NCI-H2171 treated with DMSO at 0.1 percent for 48 hours (cell line): ENCODE measurements at regions not wholly inside any gene's neighbourhood (a gene's known extent, or its start where the extent isn't known, plus 50 kb on each side); places are given as distances from the start of the nearest gene placed in this dataset.
A peak's percentile ranks its signal among the peaks of the same experiment; 100 is the strongest.
"Not testable (repeated sequence)": the region's sequence is repeated elsewhere in the genome, so short reads cannot be mapped to it uniquely, and the experiment has no call there.

Experiments
- DNase-seq: peaks from one replicate; lab custom pipeline; 2025; lab: John Stamatoyannopoulos, UW

DNA sequence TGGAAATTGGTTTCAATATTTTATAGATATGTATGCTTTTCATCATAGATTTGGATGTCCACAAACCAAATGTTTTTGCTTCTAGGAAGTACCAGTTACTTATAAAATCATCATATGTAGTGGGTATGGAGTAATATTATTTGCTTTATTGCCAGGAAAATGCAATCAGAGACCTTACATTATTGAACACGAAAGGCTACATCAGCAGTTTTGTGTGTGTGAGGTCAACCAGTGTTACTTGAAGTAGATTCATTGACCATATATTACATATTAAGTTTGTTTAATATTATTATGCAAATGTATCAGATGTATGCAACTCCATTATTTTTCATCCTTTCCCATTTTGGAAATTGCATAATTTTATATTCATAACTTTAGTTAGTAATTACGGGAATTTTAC lies 219.1 kb upstream of the MMADHC start:
- DNase-seq, result no peak

DNA sequence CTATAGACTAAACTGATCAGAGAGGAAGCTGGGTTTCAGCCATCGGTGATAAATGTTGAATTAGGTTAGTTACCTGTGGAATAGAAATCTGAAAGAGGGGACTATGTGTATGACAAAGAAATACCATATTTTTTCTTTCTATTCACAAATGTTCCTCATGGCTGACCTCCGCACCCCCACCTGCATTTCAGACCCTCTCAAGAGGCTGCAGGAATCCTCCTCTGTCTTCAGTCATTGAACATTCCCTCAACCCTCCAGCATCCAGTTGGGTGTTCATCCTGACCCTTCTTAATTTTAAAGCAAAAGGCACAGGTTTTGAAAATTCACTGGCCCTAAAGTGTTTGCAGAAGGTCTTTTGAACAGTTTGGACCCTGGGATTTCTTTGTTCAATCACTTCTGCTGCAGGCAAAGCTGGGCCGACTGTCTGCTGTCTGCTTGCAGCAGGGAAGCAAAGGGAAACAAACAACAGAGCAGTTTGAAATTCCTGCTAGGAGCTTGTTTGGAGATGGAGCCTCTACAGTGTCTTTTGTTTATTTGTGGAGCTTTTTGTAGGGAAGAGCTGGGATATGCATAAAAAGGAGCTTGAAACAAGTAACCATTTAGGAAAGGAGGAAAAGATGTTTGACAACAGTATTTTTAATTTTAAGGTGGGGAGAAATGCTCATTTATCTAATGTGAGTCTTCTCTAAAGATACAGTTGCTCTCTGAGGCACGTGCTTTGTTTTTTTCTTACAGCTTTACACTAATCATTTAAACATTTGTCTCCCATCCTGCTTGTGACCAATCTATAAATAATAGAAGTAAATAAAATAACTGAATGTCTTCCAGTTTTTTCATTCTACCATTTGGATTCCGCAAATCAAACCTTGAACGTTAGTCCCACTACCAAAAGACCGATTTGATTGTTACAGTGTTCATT lies 213.3 kb upstream of the MMADHC start:
- DNase-seq, result no peak

DNA sequence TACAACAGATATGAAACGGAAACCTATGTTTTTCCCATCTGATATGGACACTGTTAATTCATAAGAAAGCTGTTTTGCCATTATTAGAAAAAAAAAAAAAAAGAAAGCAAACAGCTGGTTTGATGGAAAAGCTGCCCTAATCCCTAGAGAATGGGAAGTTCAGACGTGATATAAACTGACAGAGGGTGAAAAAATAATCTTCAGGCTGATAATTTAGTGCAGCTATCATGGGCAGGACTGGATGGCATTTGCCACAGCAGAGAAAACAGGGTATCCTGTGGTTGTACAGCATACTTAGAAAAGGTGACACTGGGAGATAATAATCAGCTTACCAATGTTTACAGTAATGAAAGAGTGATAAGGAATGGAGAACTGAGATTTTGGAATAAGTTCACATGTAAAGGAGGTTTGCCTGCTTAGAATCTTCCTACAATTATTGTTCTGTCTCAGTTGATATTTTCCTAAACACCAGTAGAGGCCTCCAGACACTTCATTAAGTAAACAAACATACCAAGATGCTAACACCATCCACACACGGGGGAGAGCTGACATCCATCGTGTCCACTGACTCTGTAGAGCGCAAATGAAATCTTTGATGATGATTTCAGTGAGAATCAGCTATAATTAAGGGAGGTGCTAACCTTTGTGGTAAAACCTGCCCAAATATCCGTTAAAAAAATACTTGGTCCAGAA lies 211.6 kb upstream of the MMADHC start:
- peak; percentile 70 for DNase-seq

DNA sequence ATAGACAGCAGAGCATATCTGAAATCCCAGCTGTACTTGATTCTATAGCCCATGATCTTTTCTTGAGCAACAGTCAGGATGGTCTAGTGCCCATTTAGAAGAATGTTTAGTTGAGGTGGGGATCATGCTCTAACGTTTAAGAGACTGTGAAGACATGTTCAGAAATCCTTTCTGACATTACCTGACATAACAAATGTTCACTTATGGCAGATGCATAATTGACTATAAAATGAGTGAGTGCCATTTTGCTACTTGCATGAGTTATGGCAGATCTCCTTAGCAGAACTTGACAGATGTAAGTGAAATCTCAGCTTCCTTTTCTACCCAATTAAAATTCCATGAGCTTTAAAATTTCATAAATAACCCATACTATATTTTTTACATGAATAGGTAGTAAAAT lies 209.5 kb upstream of the MMADHC start:
- DNase-seq, result no peak

DNA sequence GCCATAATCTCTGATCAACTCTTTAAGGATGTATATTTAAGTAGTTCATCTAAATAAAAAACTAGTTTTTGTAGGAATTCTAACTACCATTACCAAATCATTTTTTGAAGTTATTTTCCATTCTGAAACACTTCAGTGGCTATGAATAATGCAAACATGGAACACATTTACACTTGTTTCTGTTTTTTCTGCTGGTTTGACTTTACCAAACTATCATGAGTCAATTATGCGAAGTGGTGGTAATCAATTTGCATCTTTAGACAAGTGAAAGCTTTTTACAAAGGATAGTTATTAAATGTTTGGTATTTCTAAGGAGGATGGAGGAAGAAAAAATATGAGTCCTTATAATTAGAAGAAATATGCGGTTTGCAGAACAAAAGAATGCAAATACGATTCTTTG lies 202.0 kb upstream of the MMADHC start:
- DNase-seq, result no peak

DNA sequence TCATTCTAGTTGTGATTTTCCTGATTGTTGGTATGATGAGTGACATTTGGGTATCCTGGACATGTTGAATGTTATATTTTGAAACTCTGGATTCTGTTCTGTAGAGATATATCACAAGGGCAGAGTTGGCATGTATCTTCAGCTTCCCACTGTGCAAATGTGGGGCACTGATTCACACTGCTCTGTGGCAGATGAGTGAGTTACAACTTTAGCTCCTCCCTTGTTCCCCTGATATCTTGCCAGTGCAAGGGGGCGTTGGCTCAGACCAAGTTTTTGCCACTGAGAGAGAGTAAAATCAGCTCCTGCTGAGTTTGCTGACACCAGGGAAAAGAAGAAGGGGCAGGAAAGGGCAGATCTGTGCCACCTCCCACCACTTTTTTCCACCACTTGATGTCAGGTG lies 199.6 kb upstream of the MMADHC start:
- no peak for DNase-seq

DNA sequence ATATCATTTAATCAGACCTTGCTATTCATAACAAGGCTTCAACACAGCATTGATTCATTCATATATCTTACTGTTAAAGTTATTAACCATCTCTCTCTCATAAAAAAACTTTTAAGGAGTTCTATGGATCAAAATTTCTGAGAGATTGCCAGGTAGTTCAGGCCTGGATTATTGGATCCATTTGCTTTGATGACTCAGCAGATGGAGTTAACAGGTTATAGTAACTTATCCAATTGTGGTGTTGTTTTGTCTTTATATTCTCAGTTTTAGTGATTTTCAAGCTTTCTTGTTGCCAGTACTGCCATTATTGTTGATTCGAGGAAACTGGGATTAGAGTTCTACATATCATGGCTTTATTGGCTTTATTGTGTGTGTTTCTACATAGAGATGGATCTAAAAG lies 195.7 kb upstream of the MMADHC start:
- DNase-seq, result no peak

DNA sequence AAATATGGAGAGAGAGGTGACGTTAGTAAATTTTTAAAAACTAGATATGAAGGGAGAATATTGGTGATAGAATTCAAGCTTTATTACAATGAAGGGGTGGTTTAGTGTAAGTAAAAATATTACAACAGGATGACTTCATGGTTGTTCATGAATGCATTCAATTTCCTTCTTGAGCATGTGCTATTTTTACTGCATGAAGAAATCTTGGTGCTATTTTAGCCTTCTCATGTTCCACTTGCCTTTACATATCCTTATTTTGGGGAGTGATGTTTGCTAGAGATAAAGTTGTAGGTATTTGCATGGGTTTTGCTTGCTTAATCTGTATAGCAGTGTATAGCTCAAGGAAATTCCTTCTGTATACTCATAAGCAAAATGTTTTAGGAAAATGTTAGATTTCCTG lies 195.0 kb upstream of the MMADHC start:
- no peak for DNase-seq

DNA sequence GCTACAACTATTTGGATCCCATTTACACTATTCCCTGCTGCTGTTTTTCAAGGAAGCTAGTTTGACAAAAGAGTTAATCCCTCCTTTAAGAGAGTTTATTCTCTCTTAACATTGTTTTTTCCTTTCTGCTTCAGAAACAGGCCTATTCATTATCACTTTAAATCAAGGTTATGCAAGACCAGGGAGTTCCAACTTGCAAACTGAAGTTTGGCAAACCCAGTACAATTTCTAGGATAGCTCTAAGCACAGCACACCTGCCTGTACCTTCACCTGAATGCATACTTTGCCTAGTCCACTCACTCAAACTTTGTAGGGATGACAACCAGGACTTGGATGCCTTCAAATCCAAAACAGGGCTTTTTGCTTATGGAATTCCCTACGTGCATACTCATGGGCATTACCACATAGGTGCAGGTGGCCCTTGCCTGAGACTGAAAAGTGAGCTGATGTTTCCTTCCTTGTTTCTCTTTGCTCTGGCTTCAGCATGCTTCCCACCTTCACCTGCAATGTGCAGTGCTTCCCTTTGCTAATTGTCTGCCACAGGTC lies 193.8 kb upstream of the MMADHC start:
- DNase-seq, result no peak

DNA sequence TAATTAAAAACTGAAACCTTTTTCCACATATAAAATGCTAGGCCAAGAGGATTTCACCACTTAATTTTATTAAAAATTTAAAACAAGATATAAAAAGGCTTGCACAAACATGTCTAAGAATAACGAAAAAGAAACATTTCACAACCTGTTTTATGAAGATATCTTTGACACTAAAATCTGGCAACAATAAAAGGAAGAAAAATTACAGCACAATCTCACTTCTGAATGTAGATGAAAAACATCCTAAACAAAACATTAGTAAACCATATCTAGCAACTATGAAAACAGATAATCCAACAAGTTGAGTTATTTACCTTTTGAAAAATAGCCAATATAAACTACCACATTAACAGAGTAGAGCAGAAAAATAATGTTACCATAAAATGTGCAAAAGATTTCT lies 185.4 kb upstream of the MMADHC start:
- DNase-seq, result no peak

DNA sequence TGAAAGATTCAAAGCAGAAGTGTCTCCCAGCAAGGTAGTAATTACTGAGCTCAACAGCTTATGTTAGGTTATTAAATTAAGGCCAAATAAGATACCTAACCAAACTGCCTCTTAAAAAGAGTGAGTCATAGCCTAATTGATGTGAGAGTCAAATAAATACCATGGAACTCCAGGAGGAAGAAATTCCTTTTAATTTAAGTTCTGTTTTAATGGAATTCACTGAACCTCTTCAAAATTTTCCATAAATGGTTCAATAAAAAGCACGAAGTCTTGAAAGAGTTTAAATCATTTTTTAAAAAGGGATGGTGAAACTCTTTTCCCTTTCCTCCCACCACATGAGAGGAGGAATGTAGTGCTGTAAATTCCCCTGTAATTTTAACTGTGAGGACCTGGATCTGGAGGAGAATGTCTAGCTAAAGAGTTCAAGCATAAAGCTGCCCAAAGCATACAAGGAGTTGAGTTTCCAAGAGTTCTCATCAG lies 180.8 kb upstream of the MMADHC start:
- DNase-seq, result peak; percentile 29

DNA sequence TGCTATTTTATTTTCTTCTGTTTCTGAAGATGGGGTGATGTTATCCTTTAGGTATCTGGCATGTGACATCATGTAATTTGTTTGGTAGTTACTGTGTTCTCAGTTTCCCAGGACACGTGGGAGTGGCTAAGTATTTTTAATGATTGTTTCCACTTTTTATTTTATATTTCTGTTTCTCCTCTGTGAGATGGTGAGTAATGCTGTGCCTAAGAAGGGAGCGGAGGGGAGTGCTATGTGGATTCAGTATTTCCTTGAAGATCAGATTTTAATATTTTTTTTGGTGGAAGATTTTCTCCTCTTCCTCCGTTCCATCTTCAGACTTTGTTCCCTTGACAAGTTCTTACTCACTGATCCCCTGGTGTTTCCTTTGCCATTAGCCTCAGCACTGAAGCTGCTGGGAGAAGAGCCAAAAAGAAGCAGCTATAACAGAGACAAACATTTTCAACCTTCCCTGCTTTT lies 180.0 kb upstream of the MMADHC start:
- DNase-seq, result peak; percentile 15

DNA sequence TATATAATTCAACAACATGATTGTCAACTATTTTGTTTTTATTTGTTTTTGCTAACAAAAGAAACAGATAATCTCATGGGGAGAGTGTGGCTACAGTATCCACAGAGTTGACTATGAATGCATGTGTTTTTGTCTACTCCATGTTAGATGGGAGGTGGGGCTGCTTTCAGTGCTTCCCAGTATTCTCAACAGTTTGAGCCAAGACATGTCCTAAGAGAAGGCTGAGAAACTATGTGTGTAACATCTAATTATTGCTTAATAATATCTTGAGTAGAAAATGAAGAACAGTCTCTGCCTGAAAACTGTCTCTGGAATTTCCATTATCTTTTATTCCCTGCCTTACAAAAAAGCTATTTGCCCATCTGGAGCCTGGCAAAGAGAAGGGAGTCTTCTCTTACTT lies 178.8 kb upstream of the MMADHC start:
- DNase-seq, result no peak

DNA sequence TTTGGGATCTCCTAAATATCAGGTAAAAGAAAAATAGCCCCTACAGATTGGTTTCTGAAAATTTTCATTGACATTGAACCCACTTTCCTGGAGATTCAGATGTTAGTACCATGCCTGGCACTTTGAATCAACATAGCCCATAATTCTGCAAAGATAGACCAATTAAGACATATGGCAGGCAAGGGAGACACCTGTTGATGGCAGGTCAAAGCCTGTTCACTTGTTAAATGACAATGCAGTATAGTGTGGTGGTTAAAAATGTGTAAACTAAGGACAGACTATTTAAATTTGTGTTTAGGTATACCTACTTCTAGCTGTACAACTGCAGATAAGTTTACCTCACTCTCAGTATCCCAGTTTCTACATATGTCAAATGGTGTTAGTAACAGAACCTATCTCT lies 178.1 kb upstream of the MMADHC start:
- peak; percentile 64 for DNase-seq

DNA sequence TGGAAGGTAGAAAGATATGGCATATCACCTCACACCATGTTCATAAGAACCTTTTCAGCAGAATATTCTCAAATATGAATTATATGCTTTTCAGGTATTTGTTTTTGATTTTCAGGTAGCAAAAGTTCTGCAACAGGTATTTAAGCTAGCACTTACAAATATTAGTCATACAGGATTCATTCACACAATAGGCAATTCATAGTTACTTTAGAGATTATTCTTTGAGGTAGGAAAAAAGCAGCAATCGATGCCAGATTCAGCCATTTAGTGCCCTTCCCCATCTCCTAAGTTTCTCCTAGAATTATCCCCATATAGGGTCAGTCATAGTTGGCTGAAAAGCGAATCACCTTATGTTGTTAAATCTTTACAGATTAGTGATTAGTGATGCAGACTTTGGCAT lies 177.4 kb upstream of the MMADHC start:
- DNase-seq, result no peak

DNA sequence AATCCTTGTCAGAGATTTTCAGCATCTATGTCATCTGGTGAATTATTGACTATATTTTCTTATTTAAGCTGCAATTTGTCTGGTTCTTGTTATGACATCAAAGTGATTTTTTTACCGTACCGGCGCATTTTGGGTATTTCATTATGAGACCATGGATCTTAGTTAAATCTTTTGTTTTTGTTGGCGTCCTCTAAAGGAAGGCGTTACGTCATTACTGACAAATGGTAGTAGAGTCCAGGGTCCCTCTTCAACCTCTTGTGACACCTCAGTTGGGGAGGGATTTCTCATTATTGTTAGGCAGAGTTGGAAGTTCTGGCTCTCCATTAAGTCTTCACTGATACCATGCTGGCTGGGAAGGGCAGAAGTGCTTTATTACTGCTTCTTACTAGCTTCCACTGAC lies 175.8 kb upstream of the MMADHC start:
- DNase-seq, result no peak

DNA sequence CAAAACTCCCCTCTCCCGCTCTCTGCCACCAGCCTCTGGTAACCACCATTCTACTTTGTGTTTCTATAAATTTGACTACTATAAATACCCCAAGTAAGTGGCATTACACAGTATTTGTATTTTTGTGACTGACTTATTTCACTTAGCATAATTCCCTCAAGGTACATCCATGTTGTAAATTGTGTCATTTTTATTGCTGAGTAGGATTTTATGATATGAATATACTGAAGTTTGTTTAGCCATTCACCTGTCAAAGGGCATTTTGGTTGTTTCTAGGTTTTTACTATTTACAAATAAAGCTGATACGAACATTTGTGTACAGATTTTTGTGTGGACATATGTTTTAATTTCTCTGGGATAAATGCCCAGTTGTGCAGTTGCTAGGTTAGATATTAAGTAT lies 174.0 kb upstream of the MMADHC start:
- no peak for DNase-seq

DNA sequence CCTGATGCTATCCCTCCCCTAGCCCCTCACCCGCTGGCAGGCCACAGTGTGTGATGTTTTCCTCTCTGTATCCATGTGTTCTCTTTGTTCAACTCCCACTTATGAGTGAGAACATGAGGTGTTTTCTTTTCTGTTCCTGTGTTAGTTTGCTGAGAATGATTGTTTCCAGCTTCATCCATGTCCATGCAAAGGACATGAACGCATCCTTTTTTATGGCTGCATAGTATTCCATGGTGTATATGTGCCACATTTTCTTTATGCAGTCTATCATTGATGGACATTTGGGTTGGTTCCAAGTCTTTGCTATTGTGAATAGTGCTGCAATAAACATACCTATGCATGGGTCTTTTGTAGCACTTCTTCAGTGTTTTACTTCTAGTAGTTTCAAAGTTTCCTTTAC lies 171.8 kb upstream of the MMADHC start:
- not testable (repeated sequence) for DNase-seq

DNA sequence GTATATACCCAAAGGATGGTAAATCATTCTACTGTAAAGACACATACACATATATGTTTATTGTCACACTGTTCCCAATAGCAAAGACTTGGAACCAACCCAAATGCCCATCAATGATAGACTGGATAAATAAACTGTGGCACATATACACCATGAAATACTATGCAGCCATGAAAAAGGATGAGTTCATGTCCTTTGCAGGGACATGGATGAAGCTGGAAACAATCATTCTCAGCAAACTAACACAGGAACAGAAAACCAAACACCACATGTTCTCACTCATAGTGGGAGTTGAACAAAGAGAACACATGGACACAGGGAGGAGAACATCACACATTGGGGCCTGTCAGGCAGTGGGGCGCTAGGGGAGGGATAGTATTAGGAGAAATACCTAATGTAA lies 167.1 kb upstream of the MMADHC start:
- DNase-seq, result not testable (repeated sequence)

DNA sequence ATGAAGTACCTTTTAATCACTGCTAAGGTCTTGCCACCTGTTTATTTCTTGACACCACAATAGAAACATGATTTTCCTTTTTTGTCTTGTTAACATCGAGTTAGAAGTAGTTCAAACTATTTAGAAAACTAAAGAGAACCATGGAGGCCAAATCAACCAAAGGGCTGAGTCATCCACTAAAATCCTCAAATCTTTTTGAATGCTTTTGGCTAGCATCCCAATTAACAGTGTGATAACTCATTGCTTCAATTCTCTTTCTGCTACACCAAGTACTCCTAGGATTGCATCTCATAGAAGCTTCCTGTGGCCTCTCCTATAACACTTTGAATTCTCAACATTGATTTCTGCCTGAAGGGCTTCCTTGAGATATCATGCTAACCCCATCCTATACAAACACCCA lies 159.9 kb upstream of the MMADHC start:
- no peak for DNase-seq

DNA sequence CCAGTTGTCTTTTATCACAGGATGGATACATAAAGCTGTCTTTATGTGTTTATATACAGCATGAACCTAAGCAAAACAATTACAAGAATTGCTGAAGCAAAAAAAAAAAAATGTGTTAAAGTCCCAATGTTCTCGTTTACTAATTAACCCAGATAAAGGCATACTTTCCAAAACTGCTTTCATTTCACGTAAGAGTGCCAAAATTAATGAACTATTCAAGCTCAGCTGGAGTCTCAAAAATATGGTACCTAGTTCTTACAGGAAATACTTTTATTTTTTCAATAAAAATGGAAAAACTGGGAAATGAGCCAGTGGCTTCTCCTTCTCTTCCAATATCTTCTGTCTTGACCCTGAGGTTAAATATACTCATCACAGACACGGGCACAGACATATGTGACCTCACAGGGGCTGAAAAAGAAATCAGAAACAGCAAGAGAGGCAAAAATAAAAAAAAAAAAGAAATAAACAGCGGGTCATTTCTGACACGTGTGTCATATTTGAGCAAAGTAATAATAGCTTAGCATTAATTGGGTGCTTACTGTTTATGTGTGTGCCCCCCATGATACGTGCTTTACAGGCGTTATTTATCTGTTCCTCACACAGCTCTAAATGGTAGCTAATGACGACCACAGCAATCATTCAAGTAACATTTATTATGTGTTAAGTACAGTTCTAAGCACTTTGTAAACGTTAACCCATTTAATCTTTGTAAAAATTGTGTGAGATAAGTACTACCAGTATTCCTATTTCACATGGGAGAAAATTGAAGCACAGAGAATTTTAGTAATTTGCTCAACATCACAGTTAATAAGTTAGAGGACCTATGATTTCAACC lies 158.0 kb upstream of the MMADHC start:
- DNase-seq, result no peak

DNA sequence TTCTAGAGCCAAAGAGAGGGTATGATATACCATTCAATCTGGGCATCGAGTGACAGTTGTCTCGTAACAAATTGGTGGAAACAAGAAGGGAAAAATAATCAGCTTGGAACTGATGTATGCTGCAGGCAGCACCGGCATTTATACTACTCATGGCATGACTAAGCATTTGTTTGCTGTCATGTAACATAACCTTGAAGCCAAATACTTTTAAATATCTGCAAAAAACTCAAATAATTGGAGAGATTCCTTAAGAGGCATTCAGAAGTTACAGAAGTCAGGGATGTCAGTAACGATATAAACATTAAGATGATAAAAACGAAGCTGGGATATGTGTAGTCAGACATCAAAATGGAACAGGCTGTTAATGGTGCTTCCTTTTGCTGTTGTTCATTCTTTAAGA lies 157.3 kb upstream of the MMADHC start:
- no peak for DNase-seq
